H1 (cell line): ENCODE measurements at regions not wholly inside any gene's neighbourhood (a gene's known extent, or its start where the extent isn't known, plus 50 kb on each side); places are given as distances from the start of the nearest gene placed in this dataset.

ENCODE experiments used
- CTCF ChIA-PET: fragments of 300-600 bp; sonication (Branson Sonifier 250); formaldehyde crosslinking; loops from one replicate; lab custom pipeline; 2021; ENCODE audit not compliant: partially characterized antibody; lab: Charles Lee
- POLR2A ChIA-PET: fragments of 300-600 bp; sonication (Branson Sonifier 250); formaldehyde crosslinking; loops from one replicate; lab custom pipeline; 2021; ENCODE audit warnings: inconsistent platforms; ENCODE audit not compliant: partially characterized antibody; lab: Charles Lee
- DNase-seq, 2 experiments: peaks; one replicate each; pipeline versions ENCODE4 v3.0.0 to v3.0.0-alpha.2; 2010 to 2022; ENCODE audit warnings: low spot score in 2 of 2, low read depth in 1 of 2, mixed read lengths in 1 of 2
- FAIRE-seq: peaks from 2 replicates; lab custom pipeline; 2011; peaks lifted over from hg19 to GRCh38; lab: Jason Lieb, UNC
- H2AFZ ChIP-seq: 2 replicates; pipeline ENCODE4 v1.8.1; 2012; ENCODE audit warnings: low read length, inconsistent platforms
- H2AK5ac ChIP-seq: 2 replicates; pipeline ENCODE4 v1.6.1; 2013; ENCODE audit warnings: low read depth, low read length
- H2BK120ac ChIP-seq: replicated peaks from 2 replicates; pipeline ENCODE3; 2013; ENCODE audit warnings: low read depth, low read length, inconsistent platforms
- H2BK12ac ChIP-seq: 2 replicates; pipeline ENCODE4 v1.6.1; 2013; ENCODE audit warnings: low read depth, low read length
- H2BK15ac ChIP-seq: 2 replicates; pipeline ENCODE4 v1.6.1; 2013; ENCODE audit warnings: low read length
- H2BK20ac ChIP-seq: 2 replicates; pipeline ENCODE4 v1.6.1; 2013; ENCODE audit warnings: low read length
- H2BK5ac ChIP-seq: 2 replicates; pipeline ENCODE4 v1.6.1; 2013; ENCODE audit warnings: low read depth, low read length
- H3K14ac ChIP-seq: 2 replicates; pipeline ENCODE4 v1.6.1; 2013; ENCODE audit warnings: inconsistent platforms; ENCODE audit not compliant: insufficient read length
- H3K18ac ChIP-seq: 2 replicates; pipeline ENCODE4 v1.6.1; 2013; ENCODE audit warnings: low read length; ENCODE audit errors: extremely low read depth
- H3K23ac ChIP-seq: 2 replicates; pipeline ENCODE4 v1.6.1; 2013; ENCODE audit warnings: inconsistent platforms; ENCODE audit not compliant: insufficient read length
- H3K23me2 ChIP-seq: 2 replicates; pipeline ENCODE4 v1.6.1; 2013; ENCODE audit warnings: low read depth, low read length
- H3K27ac ChIP-seq: 2 replicates; pipeline ENCODE4 v1.6.1; 2011; ENCODE audit warnings: low read depth, low read length, inconsistent platforms
- H3K27me3 ChIP-seq, 4 experiments: replicated peaks in 1 of 4; 1 replicate in 1 of 4; 2 replicates in 3 of 4; pipeline versions ENCODE4 v1.6.1 to v1.8.1; 2011 to 2013; ENCODE audit warnings: low read length in 3 of 4, mild to moderate bottlenecking in 3 of 4, inconsistent platforms in 2 of 4, mixed read lengths in 2 of 4, moderate library complexity in 1 of 4; ENCODE audit not compliant: control insufficient read depth in 3 of 4, insufficient read depth in 3 of 4; ENCODE audit errors: extremely low read depth in 1 of 4
- H3K36me3 ChIP-seq, 4 experiments: 2 replicates each; pipeline versions ENCODE4 v1.6.1 to v1.8.1; 2011 to 2013; ENCODE audit warnings: mild to moderate bottlenecking in 4 of 4, low read length in 3 of 4, moderate library complexity in 2 of 4, control low read depth in 1 of 4, inconsistent platforms in 1 of 4; ENCODE audit not compliant: insufficient read depth in 4 of 4, control insufficient read depth in 2 of 4
- H3K4ac ChIP-seq: replicated peaks from 2 replicates; pipeline ENCODE3; 2013; ENCODE audit warnings: low read length, low read depth, mixed read lengths, inconsistent platforms; ENCODE audit not compliant: insufficient read length
- H3K4me1 ChIP-seq, 4 experiments: replicated peaks in 1 of 4; 1 replicate in 1 of 4; 2 replicates in 3 of 4; pipeline versions ENCODE4 v1.6.1 to v1.8.1; 2011 to 2013; ENCODE audit warnings: low read length in 3 of 4, inconsistent platforms in 2 of 4, mixed read lengths in 1 of 4; ENCODE audit not compliant: insufficient read depth in 4 of 4, control insufficient read depth in 3 of 4
- H3K4me2 ChIP-seq, 2 experiments: 2 replicates each; pipeline versions ENCODE4 v1.6.1 to v1.8.1; 2011 to 2013; ENCODE audit warnings: low read depth in 2 of 2, low read length in 2 of 2, control low read depth in 1 of 2, inconsistent platforms in 1 of 2, mild to moderate bottlenecking in 1 of 2; ENCODE audit not compliant: insufficient read depth in 1 of 2
- H3K4me3 ChIP-seq, 4 experiments: fragments of 200-600, 300-600 bp in 1 of 4; sonication (generic), shearing (Covaris generic), sonication (Bioruptor Twin) in 1 of 4; 2 replicates each; pipeline versions ENCODE4 v1.5.1 to v1.8.1; 2011 to 2016; ENCODE audit warnings: low read length in 4 of 4, low read depth in 3 of 4, control low read depth in 2 of 4, inconsistent platforms in 2 of 4, mild to moderate bottlenecking in 2 of 4, mixed read lengths in 1 of 4, moderate library complexity in 1 of 4; ENCODE audit not compliant: insufficient read depth in 2 of 4; ENCODE audit errors: extremely low read depth in 1 of 4
- H3K56ac ChIP-seq: replicated peaks from 2 replicates; pipeline ENCODE3; 2013; ENCODE audit warnings: low read depth, mild to moderate bottlenecking, mixed read lengths, low read length, inconsistent platforms; ENCODE audit not compliant: insufficient read length
- H3K79me1 ChIP-seq: 2 replicates; pipeline ENCODE4 v1.6.1; 2013; ENCODE audit warnings: low read depth, low read length, control low read depth
- H3K79me2 ChIP-seq, 2 experiments: 2 replicates each; pipeline versions ENCODE4 v1.6.1 to v1.8.1; 2012 to 2013; ENCODE audit warnings: low read length in 2 of 2, mild to moderate bottlenecking in 2 of 2, inconsistent platforms in 1 of 2; ENCODE audit not compliant: insufficient read depth in 2 of 2, control insufficient read depth in 1 of 2
- H3K9ac ChIP-seq, 4 experiments: replicated peaks in 1 of 4; 1 replicate in 1 of 4; 2 replicates in 3 of 4; pipeline versions ENCODE4 v1.6.1 to v1.8.1; 2011 to 2013; ENCODE audit warnings: low read depth in 3 of 4, low read length in 3 of 4, control low read depth in 2 of 4, mild to moderate bottlenecking in 2 of 4, moderate library complexity in 2 of 4, inconsistent platforms in 1 of 4; ENCODE audit errors: extremely low read depth in 1 of 4
- H3K9me3 ChIP-seq, 2 experiments: 2 replicates each; pipeline versions ENCODE4 v1.6.1 to v1.8.1; 2012 to 2013; ENCODE audit warnings: mild to moderate bottlenecking in 2 of 2, moderate library complexity in 2 of 2, control low read depth in 1 of 2, inconsistent platforms in 1 of 2, low read depth in 1 of 2, low read length in 1 of 2, mixed read lengths in 1 of 2; ENCODE audit not compliant: insufficient read depth in 2 of 2
- H4K20me1 ChIP-seq, 2 experiments: replicated peaks in 1 of 2; 2 replicates each; pipeline versions ENCODE3 to v1.8.1; 2011 to 2013; ENCODE audit warnings: inconsistent platforms in 2 of 2, low read length in 2 of 2, mild to moderate bottlenecking in 1 of 2; ENCODE audit not compliant: insufficient read depth in 2 of 2, control insufficient read depth in 1 of 2
- H4K5ac ChIP-seq: 2 replicates; pipeline ENCODE4 v1.6.1; 2013; ENCODE audit warnings: low read length, low read depth, mixed read lengths, inconsistent platforms; ENCODE audit not compliant: insufficient read length
- H4K8ac ChIP-seq: 2 replicates; pipeline ENCODE4 v1.8.0; 2013; ENCODE audit warnings: mild to moderate bottlenecking, moderate library complexity, low read length, inconsistent platforms; ENCODE audit not compliant: insufficient read depth; ENCODE audit errors: extremely low read depth
- H4K91ac ChIP-seq: replicated peaks from 2 replicates; pipeline ENCODE3; 2013; ENCODE audit warnings: low read length, mixed read lengths, inconsistent platforms; ENCODE audit not compliant: insufficient read length
- ASH2L ChIP-seq: fragments of 200-600, 300-600 bp; sonication (generic); IDR thresholded peaks from one replicate; pipeline ENCODE4 v1.7.1; 2017; ENCODE audit warnings: low read length
- ATF2 ChIP-seq: IDR thresholded peaks from 2 replicates; pipeline ENCODE4 v1.6.1; 2012; ENCODE audit warnings: low read length, inconsistent platforms
- CBX8 ChIP-seq: fragments of 300-800, 300-1000 bp; sonication (generic); IDR thresholded peaks from 2 replicates; pipeline ENCODE4 v1.7.1; 2016; ENCODE audit warnings: low read depth, low read length, borderline replicate concordance
- CEBPB ChIP-seq: IDR thresholded peaks from 2 replicates; pipeline ENCODE4 v1.6.1; 2012; ENCODE audit warnings: low read depth, low read length
- CHD1 ChIP-seq: IDR thresholded peaks from 2 replicates; pipeline ENCODE4 v1.6.1; 2012; ENCODE audit warnings: low read depth, low read length, improper control_type of control experiment
- CREB1 ChIP-seq: IDR thresholded peaks from 2 replicates; pipeline ENCODE4 v1.6.1; 2012; ENCODE audit warnings: inconsistent platforms
- KDM5A ChIP-seq: fragments of 200-600 bp; IDR thresholded peaks from 2 replicates; pipeline ENCODE4 v1.7.1; 2012; ENCODE audit warnings: mild to moderate bottlenecking, low read length, inconsistent platforms, mixed read lengths
- PHF8 ChIP-seq: fragments of 200-600 bp; sonication (generic); conservative IDR thresholded peaks from 2 replicates; pipeline ENCODE4 v1.7.1; 2012; ENCODE audit warnings: low read depth, mild to moderate bottlenecking, inconsistent platforms, low read length, moderate library complexity
- POLR2A ChIP-seq, 2 experiments: IDR thresholded peaks; 1 replicate in 1 of 2; 2 replicates in 1 of 2; pipeline ENCODE4 v1.6.1; 2011; ENCODE audit warnings: low read depth in 2 of 2, low read length in 2 of 2, mild to moderate bottlenecking in 2 of 2; ENCODE audit errors: control extremely low read depth in 1 of 2
- RXRA ChIP-seq: IDR thresholded peaks from 2 replicates; pipeline ENCODE4 v1.6.1; 2011; ENCODE audit warnings: low read depth, mild to moderate bottlenecking, low read length, moderate library complexity; ENCODE audit not compliant: insufficient read depth
- SIN3A ChIP-seq, 2 experiments: IDR thresholded peaks in 1 of 2; conservative IDR thresholded peaks in 1 of 2; 2 replicates each; pipeline ENCODE4 v1.6.1; 2011 to 2012; ENCODE audit warnings: low read length in 2 of 2, improper control_type of control experiment in 1 of 2, low read depth in 1 of 2, mild to moderate bottlenecking in 1 of 2
- SRF ChIP-seq: IDR thresholded peaks from 2 replicates; pipeline ENCODE4 v1.6.1; 2011; ENCODE audit warnings: mild to moderate bottlenecking, low read depth, low read length, moderate library complexity
- TBP ChIP-seq: IDR thresholded peaks from 2 replicates; pipeline ENCODE4 v1.6.1; 2011; ENCODE audit warnings: low read depth, low read length, improper control_type of control experiment
- TEAD4 ChIP-seq: IDR thresholded peaks from 2 replicates; pipeline ENCODE4 v1.6.1; 2012; ENCODE audit warnings: low read depth, low read length, inconsistent platforms, mixed read lengths
- WGBS, 2 experiments: shearing (Covaris generic) in 1 of 2; methylation state at CpG; one replicate each; pipeline versions ENCODE4 v1.1.6 to v1.1.7; 2013 to 2015; ENCODE audit warnings: low lambda C conversion rate in 2 of 2, mixed read lengths in 2 of 2, inconsistent platforms in 1 of 2, low coverage in 1 of 2, missing lambda C conversion rate in 1 of 2; ENCODE audit not compliant: insufficient replicate concordance in 2 of 2, insufficient coverage in 1 of 2, insufficient read length in 1 of 2; ENCODE audit errors: extremely low coverage in 1 of 2, missing lambda C conversion rate in 1 of 2; 5-methylcytosine and 5-hydroxymethylcytosine counted together

DNA sequence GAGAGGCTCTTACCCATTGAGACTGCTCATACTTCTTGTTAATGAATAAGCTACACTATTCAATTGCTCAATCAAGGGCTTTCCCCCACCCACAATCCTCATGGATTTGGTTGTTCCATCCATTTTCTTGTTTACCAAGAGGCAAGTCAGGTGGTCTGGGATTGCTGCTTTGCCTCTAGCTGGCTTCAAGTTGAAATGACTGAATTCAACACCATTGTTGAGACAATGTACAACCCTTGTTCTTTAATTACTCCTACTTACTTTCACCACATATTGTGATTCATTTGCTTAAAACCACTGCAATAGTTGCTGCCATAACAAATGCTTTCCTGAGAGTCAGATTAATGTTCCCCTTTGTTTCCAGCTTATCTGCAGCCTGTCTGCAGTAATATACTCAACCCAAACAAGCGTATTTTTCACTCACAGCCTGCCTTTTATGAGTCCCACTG lies 532.2 kb downstream of the RIT2 start:
- H3K4me3 ChIP-seq = no peak overlapping the region
- no peaks in the 10 kb centered on the region for H3K27me3 ChIP-seq
- no peak overlapping the region for H2BK15ac ChIP-seq
- peaks cover 0 to 17% (median 3%) of the 10 kb centered on the region in 4 experiments; a peak in 5 of 7 replicates for H3K4me1 ChIP-seq
- no peaks in the 10 kb centered on the region for H3K79me1 ChIP-seq
- no peak overlapping the region for H3K4ac ChIP-seq
- no peak overlapping the region for H4K8ac ChIP-seq
- H2BK20ac ChIP-seq = no peak overlapping the region
- no peaks in the 10 kb centered on the region for H3K23me2 ChIP-seq
- no peak overlapping the region for H3K23ac ChIP-seq
- H2BK120ac ChIP-seq = no peak overlapping the region
- H3K9ac ChIP-seq = no peak overlapping the region
- no peak for TF ChIP-seq SIN3A (conservative IDR thresholded peaks at IDR 0.05 in 1 of 2, IDR thresholded peaks at IDR 0.05 in 1 of 2; ENCODE audit: low read depth in 1 of 2, low read length in 2 of 2)
- no peak for TF ChIP-seq ASH2L
- TF ChIP-seq CBX8 = no peak
- no peak for TF ChIP-seq TEAD4
- no peak for TF ChIP-seq POLR2A (IDR thresholded peaks at IDR 0.05; ENCODE audit: control extremely low read depth in 1 of 2, low read depth in 2 of 2, low read length in 2 of 2)
- no peak for TF ChIP-seq CEBPB
- no peak for TF ChIP-seq CHD1
- TF ChIP-seq RXRA = no peak
- no peak for TF ChIP-seq CREB1
- no peak for TF ChIP-seq KDM5A
- no peak for TF ChIP-seq ATF2
- TF ChIP-seq TBP = no peak
- no peak for TF ChIP-seq PHF8
- no peak for TF ChIP-seq SRF
- H3K36me3 ChIP-seq = no peaks in the 10 kb centered on the region
- no peak overlapping the region for H3K18ac ChIP-seq
- FAIRE-seq (no peak), DNase-seq (no peak)
- H4K91ac ChIP-seq = no peak overlapping the region
- H3K27ac ChIP-seq = no peak overlapping the region
- ChIA-PET POLR2A (no interaction called here), CTCF (interaction anchor here (1.2 to 1.8 kb wide), 2 partner anchors 9 to 12 kb away, joined by 4 to 6 read pairs; no protein-coding TSS in a partner anchor)
- no peak overlapping the region for H2AK5ac ChIP-seq
- H3K79me2 ChIP-seq = no peaks in the 10 kb centered on the region
- H3K14ac ChIP-seq = no peak overlapping the region
- H4K20me1 ChIP-seq = no peaks in the 10 kb centered on the region
- no peak overlapping the region for H2AFZ ChIP-seq
- H2BK5ac ChIP-seq = no peak overlapping the region
- WGBS, 2 experiments = 83% methylated on average over 1 of the region's 1 CpG; no CpG with 5 or more reads in 1 of the 2 experiments
- no peaks in the 10 kb centered on the region for H3K9me3 ChIP-seq
- H2BK12ac ChIP-seq = no peak overlapping the region
- no peak overlapping the region for H4K5ac ChIP-seq
- no peak overlapping the region for H3K4me2 ChIP-seq
- H3K56ac ChIP-seq = no peak overlapping the region
